Duodenal mucosa (tissue), 2 donors: ENCODE measurements at regions not wholly inside any gene's neighbourhood (a gene's known extent, or its start where the extent isn't known, plus 50 kb on each side); places are given as distances from the start of the nearest gene placed in this dataset.
"Not testable (repeated sequence)": the region's sequence is repeated elsewhere in the genome, so short reads cannot be mapped to it uniquely, and the experiment has no call there.

Source experiments
- H3K27ac ChIP-seq: one replicate; pipeline ENCODE4 v1.7.0; 2013; ENCODE audit warnings: low read depth, low read length
- H3K27me3 ChIP-seq, 2 donors: one replicate each; pipeline ENCODE4 v1.7.0; 2013; ENCODE audit warnings: low read length in 2 of 2, control low read depth in 1 of 2; ENCODE audit not compliant: insufficient read depth in 2 of 2, control insufficient read depth in 1 of 2
- H3K36me3 ChIP-seq, 2 donors: one replicate each; pipeline ENCODE4 v1.7.0; 2013; ENCODE audit warnings: low read length in 2 of 2, control low read depth in 1 of 2; ENCODE audit not compliant: insufficient read depth in 2 of 2, control insufficient read depth in 1 of 2
- H3K4me1 ChIP-seq, 2 donors: one replicate each; pipeline ENCODE4 v1.7.0; 2013; ENCODE audit warnings: low read length in 2 of 2, control low read depth in 1 of 2; ENCODE audit not compliant: insufficient read depth in 2 of 2, control insufficient read depth in 1 of 2
- H3K4me3 ChIP-seq, 2 donors: one replicate each; pipeline ENCODE4 v1.7.0; 2013; ENCODE audit warnings: low read length in 2 of 2, low read depth in 1 of 2
- H3K9ac ChIP-seq, 2 donors: one replicate each; pipeline ENCODE4 v1.7.0; 2013; ENCODE audit warnings: low read length in 2 of 2, low read depth in 1 of 2
- H3K9me3 ChIP-seq, 2 donors: one replicate each; pipeline ENCODE4 v1.7.0; 2013; ENCODE audit warnings: low read length in 2 of 2, control low read depth in 1 of 2; ENCODE audit not compliant: control insufficient read depth in 1 of 2

DNA sequence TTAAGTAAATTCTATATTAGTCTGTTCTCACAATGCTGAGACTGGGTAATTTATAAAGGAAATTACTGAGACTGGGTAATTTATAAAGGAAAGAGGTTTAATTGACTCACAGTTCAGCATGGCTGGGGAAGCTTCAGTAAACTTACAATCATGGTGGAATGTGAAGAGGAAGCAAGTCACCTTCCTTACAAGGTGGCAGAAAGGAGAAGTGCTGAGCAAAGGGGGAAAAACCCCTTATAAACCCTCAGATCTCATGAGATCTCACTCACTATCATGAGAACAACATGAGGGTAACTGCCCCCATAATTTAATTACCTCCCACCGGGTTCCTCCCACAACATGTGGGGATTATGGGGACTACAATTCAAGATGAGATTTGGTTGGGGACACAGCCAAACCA is 422.4 kb downstream of the TNS1 start:
- H3K9me3 ChIP-seq, H3K36me3 ChIP-seq, H3K4me1 ChIP-seq, H3K4me3 ChIP-seq, H3K27ac ChIP-seq, H3K27me3 ChIP-seq, H3K9ac ChIP-seq: not testable (repeated sequence)

DNA sequence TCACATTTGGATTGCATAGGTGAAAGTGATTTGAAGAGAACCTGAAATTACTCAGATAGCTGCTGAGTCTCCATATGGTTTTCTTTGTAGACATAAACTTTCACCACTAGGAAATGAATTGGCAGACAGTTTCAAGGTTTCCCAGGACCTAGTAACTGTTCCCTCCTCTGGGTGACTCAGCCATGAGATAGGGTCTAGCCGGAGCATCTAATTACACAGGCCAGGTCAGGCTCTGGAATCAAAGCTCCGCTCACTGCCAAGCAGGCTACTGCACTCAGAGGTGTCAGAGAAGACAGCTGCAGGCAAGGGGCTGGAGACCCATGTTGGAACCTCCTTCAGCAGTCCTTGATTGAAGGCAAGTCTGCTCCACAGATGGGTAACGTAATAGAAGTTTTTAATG is 429.2 kb downstream of the TNS1 start:
- Histone ChIP-seq H3K4me1 (no peaks in the 10 kb centered on the region), H3K27me3 (no peaks in the 10 kb centered on the region), H3K27ac (no peak overlapping the region), H3K36me3 (no peaks in the 10 kb centered on the region), H3K9ac (no peak overlapping the region), H3K4me3 (no peak overlapping the region), H3K9me3 (no peaks in the 10 kb centered on the region)

DNA sequence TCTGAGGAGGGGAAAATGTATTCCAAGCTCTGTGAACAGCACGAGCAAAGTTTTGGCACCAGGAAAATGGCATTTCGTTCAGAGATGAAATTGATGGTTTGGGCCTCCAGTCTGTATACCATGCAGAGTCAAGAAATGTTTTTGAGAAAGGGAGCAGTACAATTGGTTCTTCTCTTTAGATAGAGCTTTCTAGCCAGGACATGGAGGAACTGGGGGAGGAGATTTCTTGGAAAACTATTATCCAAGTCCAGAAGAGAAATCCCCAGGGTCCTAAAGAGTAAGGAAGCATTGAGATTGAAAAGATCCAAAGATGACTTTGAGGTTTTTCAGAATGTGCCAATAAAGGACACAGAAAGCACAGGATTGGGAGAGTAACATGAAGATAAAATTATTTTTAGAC is 432.4 kb downstream of the TNS1 start:
- H3K4me1 ChIP-seq, result no peaks in the 10 kb centered on the region
- no peak overlapping the region for H3K27ac ChIP-seq
- no peaks in the 10 kb centered on the region for H3K27me3 ChIP-seq
- H3K9ac ChIP-seq, result no peak overlapping the region
- no peaks in the 10 kb centered on the region for H3K36me3 ChIP-seq
- no peaks in the 10 kb centered on the region for H3K9me3 ChIP-seq
- H3K4me3 ChIP-seq, result no peak overlapping the region

- no peak overlapping the region for H3K9ac ChIP-seq
- no peak overlapping the region for H3K27ac ChIP-seq
- no peak overlapping the region for H3K4me3 ChIP-seq
- H3K27me3 ChIP-seq, result no peaks in the 10 kb centered on the region
- no peaks in the 10 kb centered on the region for H3K4me1 ChIP-seq
- no peaks in the 10 kb centered on the region for H3K9me3 ChIP-seq
- H3K36me3 ChIP-seq, result no peaks in the 10 kb centered on the region
Observed at GRCh38 chr2:217568289-217568971, 434.4 kb downstream of the TNS1 start.

DNA sequence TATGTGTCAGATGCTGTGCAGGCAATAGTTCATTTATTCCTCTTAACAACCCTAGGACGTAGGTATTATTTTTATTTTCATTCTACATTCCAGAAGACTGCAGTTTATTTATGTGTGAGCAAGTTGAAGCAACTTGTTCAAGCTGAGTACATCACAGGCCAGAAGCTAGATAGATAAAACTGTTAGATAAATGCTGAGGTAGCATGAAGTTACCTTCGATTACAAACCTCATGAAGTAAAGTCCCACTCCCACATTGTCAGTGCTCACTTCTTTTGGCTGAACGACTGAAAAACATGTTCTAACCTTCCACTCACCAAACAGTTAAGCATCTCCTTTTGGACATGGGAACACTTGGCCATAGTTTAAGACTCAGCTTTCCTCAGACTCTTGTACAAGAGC is 439.2 kb downstream of the TNS1 start:
- Histone ChIP-seq H3K36me3 (no peaks in the 10 kb centered on the region), H3K4me1 (no peaks in the 10 kb centered on the region), H3K9ac (no peak overlapping the region), H3K4me3 (no peak overlapping the region), H3K9me3 (no peaks in the 10 kb centered on the region), H3K27me3 (no peaks in the 10 kb centered on the region), H3K27ac (no peak overlapping the region)

GRCh38 chr2:217562871-217563480 is 439.8 kb downstream of the TNS1 start:
- Histone ChIP-seq H3K27ac (no peak overlapping the region), H3K4me1 (no peaks in the 10 kb centered on the region), H3K27me3 (no peaks in the 10 kb centered on the region), H3K9ac (no peak overlapping the region), H3K4me3 (no peak overlapping the region), H3K9me3 (no peaks in the 10 kb centered on the region), H3K36me3 (no peaks in the 10 kb centered on the region)

GRCh38 chr2:217559084-217559483 is 443.7 kb downstream of the TNS1 start:
- no peak overlapping the region for H3K27ac ChIP-seq
- H3K36me3 ChIP-seq, result no peaks in the 10 kb centered on the region
- H3K27me3 ChIP-seq, result no peaks in the 10 kb centered on the region
- H3K9me3 ChIP-seq, result no peaks in the 10 kb centered on the region
- no peak overlapping the region for H3K9ac ChIP-seq
- no peaks in the 10 kb centered on the region for H3K4me1 ChIP-seq
- H3K4me3 ChIP-seq, result no peak overlapping the region

GRCh38 chr2:217555081-217555876 is 447.5 kb downstream of the TNS1 start:
- Histone ChIP-seq H3K36me3 (no peaks in the 10 kb centered on the region), H3K4me1 (no peaks in the 10 kb centered on the region), H3K4me3 (no peak overlapping the region), H3K9me3 (no peaks in the 10 kb centered on the region), H3K27ac (no peak overlapping the region), H3K27me3 (no peaks in the 10 kb centered on the region), H3K9ac (no peak overlapping the region)

DNA sequence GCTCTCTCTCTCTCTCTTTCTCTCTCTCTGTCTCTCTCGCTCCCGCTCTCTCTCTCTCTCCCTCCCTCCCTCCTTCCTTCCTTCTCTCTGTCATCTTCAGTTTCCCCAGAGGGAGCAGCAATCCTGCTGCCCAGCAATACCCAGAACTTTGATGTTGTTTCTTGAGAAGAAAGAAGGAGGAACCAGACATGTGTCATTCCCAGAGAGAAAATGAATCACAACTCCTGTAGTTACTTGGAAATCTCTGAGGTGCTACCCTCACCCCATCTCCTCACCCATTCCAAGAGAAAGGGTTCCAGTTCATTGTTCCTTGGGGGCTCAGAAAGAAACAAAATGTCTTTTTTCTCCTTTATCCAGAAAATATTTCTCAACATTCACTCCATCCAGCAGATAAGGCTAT is 449.1 kb downstream of the TNS1 start:
- H3K27ac ChIP-seq, result no peak overlapping the region
- H3K4me1 ChIP-seq, result no peaks in the 10 kb centered on the region
- no peaks in the 10 kb centered on the region for H3K9me3 ChIP-seq
- no peaks in the 10 kb centered on the region for H3K36me3 ChIP-seq
- no peaks in the 10 kb centered on the region for H3K27me3 ChIP-seq
- no peak overlapping the region for H3K4me3 ChIP-seq
- H3K9ac ChIP-seq, result no peak overlapping the region

DNA sequence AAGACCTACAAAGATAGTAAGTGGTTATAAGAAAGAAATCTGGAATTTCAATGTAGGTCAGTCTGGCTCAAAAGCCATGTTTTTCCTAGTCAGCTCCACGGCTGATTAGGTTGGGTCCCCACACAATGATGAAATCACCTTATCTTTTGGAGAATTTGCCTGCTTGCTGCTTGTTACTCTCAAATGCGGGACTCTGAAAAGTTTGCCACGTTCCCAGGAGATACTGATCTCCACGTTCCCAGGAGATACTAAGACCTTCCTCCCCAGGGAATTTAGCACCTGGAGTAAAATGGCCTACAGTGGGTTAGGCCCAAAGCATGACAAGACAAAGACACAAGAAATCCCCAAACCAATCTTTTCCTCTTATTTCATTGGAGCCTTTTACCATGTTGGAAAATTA is 449.6 kb downstream of the TNS1 start:
- no peak overlapping the region for H3K4me3 ChIP-seq
- H3K36me3 ChIP-seq, result no peaks in the 10 kb centered on the region
- H3K9ac ChIP-seq, result no peak overlapping the region
- H3K4me1 ChIP-seq, result no peaks in the 10 kb centered on the region
- H3K27me3 ChIP-seq, result no peaks in the 10 kb centered on the region
- no peak overlapping the region for H3K27ac ChIP-seq
- H3K9me3 ChIP-seq, result no peaks in the 10 kb centered on the region
